BLaER1 treated with 17β-estradiol and CSF1 and Interleukin-3, amounts not matched to agents 10 nM and 100 nM (cell line): ENCODE measurements at regions not wholly inside any gene's neighbourhood (a gene's known extent, or its start where the extent isn't known, plus 50 kb on each side); places are given as distances from the start of the nearest gene placed in this dataset.

Experiments used
- H3K27ac ChIP-seq, 11 experiments: shearing (Covaris generic); formaldehyde crosslinking; 2 replicates each; pipeline ENCODE4 v1.8.1; 2022
- H3K27me3 ChIP-seq, 11 experiments: shearing (Covaris generic); formaldehyde crosslinking; 2 replicates each; pipeline ENCODE4 v1.8.1; 2022
- H3K36me3 ChIP-seq, 11 experiments: shearing (Covaris generic); formaldehyde crosslinking; 2 replicates each; pipeline ENCODE4 v1.8.1; 2022
- H3K4me1 ChIP-seq, 10 experiments: shearing (Covaris generic); formaldehyde crosslinking; 2 replicates each; pipeline ENCODE4 v1.8.1; 2022
- H3K4me2 ChIP-seq, 11 experiments: shearing (Covaris generic); formaldehyde crosslinking; 2 replicates each; pipeline ENCODE4 v1.8.1; 2022
- H3K4me3 ChIP-seq, 10 experiments: shearing (Covaris generic); formaldehyde crosslinking; 2 replicates each; pipeline ENCODE4 v1.8.1; 2022
- H3K9ac ChIP-seq, 11 experiments: shearing (Covaris generic); formaldehyde crosslinking; 2 replicates each; pipeline ENCODE4 v1.8.1; 2022
- H3K9me3 ChIP-seq, 11 experiments: shearing (Covaris generic); formaldehyde crosslinking; replicated peaks in 1 of 11; 2 replicates each; pipeline ENCODE4 v1.8.1; 2022
- H4K20me1 ChIP-seq, 11 experiments: shearing (Covaris generic); formaldehyde crosslinking; 2 replicates each; pipeline ENCODE4 v1.8.1; 2022
- Cebpa-rat ChIP-seq, 11 experiments: shearing (Covaris generic); IDR thresholded peaks; 2 replicates each; pipeline ENCODE4 v1.8.1; 2022

- TF ChIP-seq Cebpa-rat (IDR thresholded peaks at IDR 0.05): no peak
- Histone ChIP-seq H3K27me3 (no peaks in the 10 kb centered on the region), H3K36me3 (no peaks in the 10 kb centered on the region), H3K9me3 (peaks cover 0 to 9% (median 4%) of the 10 kb centered on the region in 11 experiments; a peak in 6 of 22 replicates), H3K27ac (no peak overlapping the region), H4K20me1 (no peaks in the 10 kb centered on the region), H3K4me1 (peaks cover 0 to 27% (median 23%) of the 10 kb centered on the region in 10 experiments; a peak in 15 of 20 replicates), H3K4me2 (no peak overlapping the region), H3K9ac (no peak overlapping the region), H3K4me3 (no peak overlapping the region)
Measured at GRCh38 chr2:54374591-54375364, 81.3 kb upstream of the SPTBN1 start.

DNA sequence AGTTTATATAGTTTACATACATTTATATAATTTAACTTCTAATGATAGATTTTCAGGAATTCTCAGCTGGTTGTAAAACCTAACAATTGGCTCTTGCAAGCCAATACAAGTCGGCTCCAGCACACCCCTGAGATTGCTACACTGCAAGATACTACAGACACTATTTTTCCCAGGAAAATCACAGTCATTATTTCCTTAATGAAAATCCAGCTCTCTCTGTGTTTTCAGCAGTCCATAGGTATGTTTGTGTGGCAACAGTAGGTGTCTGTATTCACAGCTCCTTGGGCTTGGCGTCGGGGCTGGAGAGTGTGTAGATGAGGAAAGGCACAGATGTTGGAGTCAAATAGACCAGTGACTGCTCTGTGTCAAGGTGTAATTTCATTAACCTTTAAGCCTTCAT, 78.7 kb upstream of the SPTBN1 start:
- H3K9me3 ChIP-seq: peaks cover 0 to 7% (median 2%) of the 10 kb centered on the region in 11 experiments; a peak in 2 of 22 replicates
- no peak for TF ChIP-seq Cebpa-rat (IDR thresholded peaks at IDR 0.05)
- H3K36me3 ChIP-seq: no peaks in the 10 kb centered on the region
- H4K20me1 ChIP-seq: no peaks in the 10 kb centered on the region
- H3K4me2 ChIP-seq: no peak overlapping the region
- H3K4me1 ChIP-seq: peaks cover 4 to 27% (median 21%) of the 10 kb centered on the region in 10 experiments; a peak in 17 of 20 replicates
- H3K27me3 ChIP-seq: no peaks in the 10 kb centered on the region
- H3K4me3 ChIP-seq: no peak overlapping the region
- no peak overlapping the region for H3K27ac ChIP-seq
- no peak overlapping the region for H3K9ac ChIP-seq

GRCh38 chr2:54377901-54378493, 78.1 kb upstream of the SPTBN1 start:
- no peak overlapping the region for H3K4me3 ChIP-seq
- no peak overlapping the region for H3K9ac ChIP-seq
- no peak overlapping the region for H3K27ac ChIP-seq
- H4K20me1 ChIP-seq: no peaks in the 10 kb centered on the region
- H3K4me1 ChIP-seq: peaks cover 4 to 24% (median 18%) of the 10 kb centered on the region in 10 experiments; a peak in 17 of 20 replicates
- no peaks in the 10 kb centered on the region for H3K36me3 ChIP-seq
- H3K4me2 ChIP-seq: no peak overlapping the region
- H3K27me3 ChIP-seq: no peaks in the 10 kb centered on the region
- peaks cover 0 to 4% (median 0%) of the 10 kb centered on the region in 11 experiments; a peak in 2 of 22 replicates for H3K9me3 ChIP-seq
- TF ChIP-seq Cebpa-rat (IDR thresholded peaks at IDR 0.05): no peak

GRCh38 chr2:54380670-54381069, 75.5 kb upstream of the SPTBN1 start:
- H3K4me3 ChIP-seq: no peak overlapping the region
- no peak overlapping the region; a peak in 1 of 22 replicates for H3K9ac ChIP-seq
- H3K4me1 ChIP-seq: peaks cover 4 to 24% (median 18%) of the 10 kb centered on the region in 10 experiments; a peak in 17 of 20 replicates
- no peaks in the 10 kb centered on the region for H3K36me3 ChIP-seq
- H4K20me1 ChIP-seq: no peaks in the 10 kb centered on the region
- no peaks in the 10 kb centered on the region for H3K9me3 ChIP-seq
- peak overlapping the region in 1 of 11 experiments; percentile 48; a peak in 2 of 22 replicates for H3K27ac ChIP-seq
- peak overlapping the region; percentile 18 to 83 (median 56); a peak in 18 of 22 replicates for H3K4me2 ChIP-seq
- no peak for TF ChIP-seq Cebpa-rat (IDR thresholded peaks at IDR 0.05)
- no peaks in the 10 kb centered on the region for H3K27me3 ChIP-seq

DNA sequence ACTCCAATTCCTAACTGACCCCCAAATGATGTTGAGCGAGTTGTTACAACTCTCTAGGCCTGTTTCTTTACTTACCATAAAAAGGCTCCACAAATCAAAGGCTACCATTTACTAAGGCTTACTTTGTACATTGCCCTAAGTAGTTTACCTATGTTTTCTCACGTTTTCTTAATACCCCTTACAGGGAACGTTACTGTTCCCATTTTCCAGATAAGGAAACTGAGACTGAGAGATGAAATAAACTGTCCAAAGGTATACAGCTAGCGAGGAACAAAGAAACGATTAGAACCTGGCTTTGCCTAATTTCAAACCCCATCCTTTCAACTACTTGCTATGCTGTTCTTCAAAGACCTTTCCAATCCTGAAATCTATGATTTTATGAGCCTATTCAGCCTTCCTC, 74.8 kb upstream of the SPTBN1 start:
- H3K36me3 ChIP-seq: no peaks in the 10 kb centered on the region
- H3K27ac ChIP-seq: peak overlapping the region in 1 of 11 experiments; percentile 48; a peak in 2 of 22 replicates
- no peaks in the 10 kb centered on the region for H3K27me3 ChIP-seq
- no peak overlapping the region; a peak in 1 of 22 replicates for H3K9ac ChIP-seq
- no peak for TF ChIP-seq Cebpa-rat (IDR thresholded peaks at IDR 0.05)
- no peaks in the 10 kb centered on the region for H4K20me1 ChIP-seq
- H3K9me3 ChIP-seq: no peaks in the 10 kb centered on the region
- peak overlapping the region in 9 of 11 experiments; percentile 18 to 83 (median 62); a peak in 16 of 22 replicates for H3K4me2 ChIP-seq
- peaks cover 4 to 24% (median 18%) of the 10 kb centered on the region in 10 experiments; a peak in 17 of 20 replicates for H3K4me1 ChIP-seq
- H3K4me3 ChIP-seq: no peak overlapping the region

GRCh38 chr2:54382601-54383000, 73.5 kb upstream of the SPTBN1 start:
- Histone ChIP-seq H3K4me2 (no peak overlapping the region), H3K27me3 (no peaks in the 10 kb centered on the region), H3K4me3 (no peak overlapping the region), H3K4me1 (peaks cover 4 to 33% (median 18%) of the 10 kb centered on the region in 10 experiments; a peak in 17 of 20 replicates), H3K9ac (no peak overlapping the region), H4K20me1 (no peaks in the 10 kb centered on the region), H3K9me3 (no peaks in the 10 kb centered on the region), H3K36me3 (no peaks in the 10 kb centered on the region), H3K27ac (no peak overlapping the region)
- TF ChIP-seq Cebpa-rat (IDR thresholded peaks at IDR 0.05): no peak

DNA sequence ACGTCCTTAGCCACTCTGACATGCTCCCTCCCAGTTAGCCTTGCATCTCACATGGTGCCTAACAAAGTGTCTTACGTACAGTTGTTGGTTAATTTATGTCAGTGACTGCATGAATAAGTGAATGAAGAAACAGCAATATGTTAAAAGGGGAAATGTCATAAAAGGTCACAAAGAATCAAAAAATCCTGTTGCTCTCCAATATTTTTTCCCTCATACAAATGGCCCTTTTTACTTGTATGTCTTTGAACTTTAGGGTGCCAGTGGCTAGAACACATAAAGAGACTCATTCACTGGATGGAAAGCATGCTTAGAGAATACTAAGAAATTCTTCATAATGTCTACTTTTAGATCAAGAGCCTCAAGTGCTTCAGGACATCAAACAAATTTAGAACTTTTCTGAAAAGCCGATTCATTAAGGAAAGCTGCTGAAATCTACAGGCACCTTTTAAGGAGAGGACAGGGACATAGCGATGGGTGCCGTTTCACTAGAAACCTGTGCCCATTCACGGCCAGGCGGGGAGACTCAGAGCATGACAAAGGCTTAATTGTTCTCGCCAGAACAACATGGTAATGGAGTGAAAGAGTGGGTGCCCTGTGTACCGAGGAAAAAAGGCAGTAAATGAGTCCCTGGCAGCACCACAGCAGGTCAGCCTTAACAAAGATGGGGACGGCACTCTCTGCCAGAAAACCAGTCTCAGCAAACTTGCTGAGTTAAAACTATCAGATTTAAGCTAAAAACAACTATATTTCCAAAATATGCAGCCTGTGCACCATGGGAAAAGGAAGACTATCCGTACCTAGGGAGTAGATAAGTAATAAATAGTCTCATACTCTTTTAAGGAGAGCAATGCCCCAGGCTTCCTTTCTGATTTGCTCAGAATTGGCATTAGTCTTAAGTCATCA, 71.6 kb upstream of the SPTBN1 start:
- Histone ChIP-seq H3K9ac (no peak overlapping the region), H3K27me3 (no peaks in the 10 kb centered on the region)
- no peak for TF ChIP-seq Cebpa-rat (IDR thresholded peaks at IDR 0.05)

GRCh38 chr2:54385271-54385670, 70.9 kb upstream of the SPTBN1 start:
- Histone ChIP-seq H3K4me1 (peaks cover 4 to 27% (median 16%) of the 10 kb centered on the region in 10 experiments; a peak in 17 of 20 replicates), H3K27ac (no peak overlapping the region), H3K9me3 (no peaks in the 10 kb centered on the region), H3K27me3 (no peaks in the 10 kb centered on the region), H3K4me2 (no peak overlapping the region), H3K9ac (no peak overlapping the region), H3K4me3 (no peak overlapping the region), H4K20me1 (no peaks in the 10 kb centered on the region), H3K36me3 (no peaks in the 10 kb centered on the region)
- TF ChIP-seq Cebpa-rat (IDR thresholded peaks at IDR 0.05): no peak

More for the DNA sequence above, 71.6 kb upstream of the SPTBN1 start:
- no peak overlapping the region for H3K4me2 ChIP-seq
- H3K36me3 ChIP-seq: no peaks in the 10 kb centered on the region
- peaks cover 4 to 33% (median 18%) of the 10 kb centered on the region in 10 experiments; a peak in 17 of 20 replicates for H3K4me1 ChIP-seq
- H3K9me3 ChIP-seq: no peaks in the 10 kb centered on the region
- no peak overlapping the region for H3K4me3 ChIP-seq
- no peaks in the 10 kb centered on the region for H4K20me1 ChIP-seq
- no peak overlapping the region for H3K27ac ChIP-seq
